OCI-LY7 (cell line): ENCODE measurements at regions not wholly inside any gene's neighbourhood (a gene's known extent, or its start where the extent isn't known, plus 50 kb on each side); places are given as distances from the start of the nearest gene placed in this dataset.

Experiments
- BruUV-seq: library from RNA; stranded (reverse); fragments of 400-500 nt; replicated peaks from 2 replicates; lab custom pipeline; 2021; lab: Mats Ljungman, UMichigan
- CTCF ChIA-PET: fragments of 300-600 bp; sonication (Branson Sonifier 250); formaldehyde crosslinking; loops from one replicate; lab custom pipeline; 2022; ENCODE audit warnings: antibody characterized with exemption; ENCODE audit not compliant: unreplicated experiment; lab: Charles Lee
- POLR2A ChIA-PET: fragments of 300-600 bp; sonication (Branson Sonifier 250); formaldehyde crosslinking; loops from one replicate; lab custom pipeline; 2022; ENCODE audit warnings: antibody characterized with exemption; lab: Charles Lee
- DNase-seq: peaks from one replicate; pipeline ENCODE4 v3.0.0-alpha.2; 2015; ENCODE audit warnings: low spot score
- H2AFZ ChIP-seq: fragments of 200-600 bp; sonication (generic), shearing (Covaris generic); 2 replicates; pipeline ENCODE4 v1.6.1; 2014; ENCODE audit warnings: mild to moderate bottlenecking, antibody characterized with exemption, low read length, moderate library complexity
- H3K27ac ChIP-seq: fragments of 200-600 bp; sonication (generic); 2 replicates; pipeline ENCODE4 v1.5.1; 2014; ENCODE audit warnings: mixed run types, low read depth, mild to moderate bottlenecking, moderate library complexity, low read length, inconsistent platforms; ENCODE audit not compliant: poor library complexity, severe bottlenecking
- H3K36me3 ChIP-seq: fragments of 200-600 bp; sonication (generic); 2 replicates; pipeline ENCODE4 v1.6.1; 2014; ENCODE audit warnings: mild to moderate bottlenecking, antibody characterized with exemption, low read length, moderate library complexity, mixed read lengths; ENCODE audit not compliant: insufficient read depth
- H3K4me1 ChIP-seq: fragments of 200-600 bp; sonication (generic); 2 replicates; pipeline ENCODE4 v1.5.1; 2014; ENCODE audit warnings: mild to moderate bottlenecking, low read length; ENCODE audit not compliant: insufficient read depth, poor library complexity, severe bottlenecking
- H3K4me2 ChIP-seq: fragments of 200-600 bp; sonication (generic); 2 replicates; pipeline ENCODE4 v1.6.1; 2014; ENCODE audit warnings: mild to moderate bottlenecking, low read length
- H3K4me3 ChIP-seq: fragments of 200-600 bp; sonication (generic); 2 replicates; pipeline ENCODE4 v1.5.1; 2014; ENCODE audit warnings: mild to moderate bottlenecking, low read depth, low read length; ENCODE audit not compliant: poor library complexity, severe bottlenecking
- H3K79me2 ChIP-seq: fragments of 200-600 bp; sonication (generic); 2 replicates; pipeline ENCODE4 v1.6.1; 2016; ENCODE audit warnings: low read depth, mild to moderate bottlenecking, low read length, moderate library complexity, mixed read lengths; ENCODE audit not compliant: insufficient read depth
- H3K9me2 ChIP-seq: fragments of 200-600 bp; sonication (generic); 2 replicates; pipeline ENCODE4 v1.6.1; 2016; ENCODE audit warnings: mild to moderate bottlenecking, low read length, mixed read lengths; ENCODE audit not compliant: insufficient read depth
- H3K9me3 ChIP-seq: fragments of 200-600 bp; sonication (generic); 2 replicates; pipeline ENCODE4 v1.6.1; 2014; ENCODE audit warnings: mild to moderate bottlenecking, mixed run types, low read length, mixed read lengths
- H4K20me1 ChIP-seq: fragments of 200-600 bp; sonication (generic); 2 replicates; pipeline ENCODE4 v1.6.1; 2014; ENCODE audit warnings: mild to moderate bottlenecking, antibody characterized with exemption, low read length, moderate library complexity, mixed read lengths; ENCODE audit not compliant: insufficient read depth
- EZH2phosphoT487 ChIP-seq: fragments of 200-600 bp; sonication (generic); IDR thresholded peaks from 2 replicates; pipeline ENCODE4 v1.6.1; 2018; ENCODE audit warnings: low read depth, borderline replicate concordance, mild to moderate bottlenecking, mixed run types, antibody characterized with exemption, low read length, moderate library complexity, mixed read lengths
- intact Hi-C: fragments of 100-400 bp; cut with micrococcal nuclease; formaldehyde crosslinking; loops from one replicate; pipeline ENCODE4 v1.10.0; 2022; ENCODE audit not compliant: unreplicated experiment
- TF ChIP-seq, protein P1 (sequence below): fragments of 200-600 bp; sonication (generic); conservative IDR thresholded peaks from 2 replicates; pipeline ENCODE4 v1.5.1; 2014; ENCODE audit warnings: mild to moderate bottlenecking, antibody characterized with exemption, low read length, moderate library complexity, mixed read lengths

- Histone ChIP-seq H2AFZ (no peak overlapping the region), H3K79me2 (no peaks in the 10 kb centered on the region), H3K36me3 (no peaks in the 10 kb centered on the region), H4K20me1 (no peaks in the 10 kb centered on the region), H3K27ac (no peak overlapping the region), H3K9me2 (no peaks in the 10 kb centered on the region), H3K4me2 (no peak overlapping the region), H3K4me1 (no peaks in the 10 kb centered on the region), H3K9me3 (no peaks in the 10 kb centered on the region), H3K4me3 (no peak overlapping the region)
- no peak for DNase-seq
- TF ChIP-seq EZH2phosphoT487, result no peak
- TF ChIP-seq, protein P1, sequence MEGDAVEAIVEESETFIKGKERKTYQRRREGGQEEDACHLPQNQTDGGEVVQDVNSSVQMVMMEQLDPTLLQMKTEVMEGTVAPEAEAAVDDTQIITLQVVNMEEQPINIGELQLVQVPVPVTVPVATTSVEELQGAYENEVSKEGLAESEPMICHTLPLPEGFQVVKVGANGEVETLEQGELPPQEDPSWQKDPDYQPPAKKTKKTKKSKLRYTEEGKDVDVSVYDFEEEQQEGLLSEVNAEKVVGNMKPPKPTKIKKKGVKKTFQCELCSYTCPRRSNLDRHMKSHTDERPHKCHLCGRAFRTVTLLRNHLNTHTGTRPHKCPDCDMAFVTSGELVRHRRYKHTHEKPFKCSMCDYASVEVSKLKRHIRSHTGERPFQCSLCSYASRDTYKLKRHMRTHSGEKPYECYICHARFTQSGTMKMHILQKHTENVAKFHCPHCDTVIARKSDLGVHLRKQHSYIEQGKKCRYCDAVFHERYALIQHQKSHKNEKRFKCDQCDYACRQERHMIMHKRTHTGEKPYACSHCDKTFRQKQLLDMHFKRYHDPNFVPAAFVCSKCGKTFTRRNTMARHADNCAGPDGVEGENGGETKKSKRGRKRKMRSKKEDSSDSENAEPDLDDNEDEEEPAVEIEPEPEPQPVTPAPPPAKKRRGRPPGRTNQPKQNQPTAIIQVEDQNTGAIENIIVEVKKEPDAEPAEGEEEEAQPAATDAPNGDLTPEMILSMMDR, result no peak
- POLR2A ChIA-PET, result interaction anchor here (1.2 kb wide), 1 partner anchor 255 kb away, joined by 3 read pairs; no protein-coding TSS in a partner anchor
- intact Hi-C loops, result no loop called here
- no TSS peak for BruUV-seq
- CTCF ChIA-PET, result no interaction called here
Observed at GRCh38 chr4:59920416-59920815, 1279.7 kb upstream of the ADGRL3 start.

DNA sequence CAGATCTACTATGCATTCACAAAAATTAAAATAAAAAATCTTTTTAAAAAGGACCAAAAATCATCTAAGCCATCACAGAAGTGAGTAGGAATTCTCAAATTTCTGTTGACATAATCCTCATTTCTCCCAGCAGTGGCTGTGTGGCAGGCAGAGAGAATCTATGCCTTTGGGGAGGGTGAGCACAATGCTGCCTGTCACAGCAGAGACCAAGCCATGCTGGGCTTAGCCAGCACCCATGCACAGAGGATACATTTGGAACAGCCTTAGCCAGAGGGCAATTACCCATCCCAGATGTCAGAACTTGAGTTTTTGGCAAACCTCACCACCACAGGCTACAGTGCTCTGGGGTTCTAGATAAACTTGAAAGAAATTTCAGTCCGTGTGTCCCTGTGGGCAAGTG, 1274.8 kb upstream of the ADGRL3 start:
- ChIA-PET CTCF (no interaction called here), POLR2A (interaction anchor here (0.9 kb wide), 1 partner anchor 9 kb away, joined by 3 read pairs; no protein-coding TSS in a partner anchor)
- Histone ChIP-seq H4K20me1 (no peaks in the 10 kb centered on the region), H3K4me1 (no peaks in the 10 kb centered on the region), H3K36me3 (no peaks in the 10 kb centered on the region), H3K9me2 (no peaks in the 10 kb centered on the region), H3K4me3 (no peak overlapping the region), H3K4me2 (no peak overlapping the region), H3K79me2 (no peaks in the 10 kb centered on the region), H2AFZ (no peak overlapping the region), H3K27ac (no peak overlapping the region), H3K9me3 (no peaks in the 10 kb centered on the region)
- intact Hi-C loops, result no loop called here
- DNase-seq, result no peak
- TF ChIP-seq, protein P1, result no peak
- TF ChIP-seq EZH2phosphoT487, result no peak
- BruUV-seq, result no TSS peak

DNA sequence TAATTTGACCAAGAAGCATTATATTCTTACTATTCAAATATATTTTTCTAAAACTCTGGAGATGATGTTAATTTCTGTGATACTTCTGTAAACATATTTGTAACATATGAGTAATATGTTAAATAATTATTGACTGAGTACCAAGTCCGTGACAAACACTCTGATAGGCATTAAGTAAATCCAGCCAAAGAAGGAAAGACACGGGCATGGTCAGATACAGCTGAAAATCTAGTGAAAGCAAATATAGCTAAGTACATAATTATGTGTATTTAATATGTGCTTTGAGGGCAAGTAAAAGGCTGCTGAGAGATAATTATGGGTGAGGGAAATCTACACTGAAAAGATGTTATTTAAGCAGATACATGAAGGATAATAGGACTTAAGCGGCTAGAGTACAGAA, 1263.6 kb upstream of the ADGRL3 start:
- no peak for TF ChIP-seq EZH2phosphoT487
- TF ChIP-seq, protein P1, result no peak
- no peaks in the 10 kb centered on the region for H3K9me3 ChIP-seq
- no TSS peak for BruUV-seq

More for the DNA sequence above, 1263.6 kb upstream of the ADGRL3 start:
- no peak for DNase-seq
- Histone ChIP-seq H3K27ac (no peak overlapping the region), H3K79me2 (no peaks in the 10 kb centered on the region), H3K4me1 (no peaks in the 10 kb centered on the region), H4K20me1 (no peaks in the 10 kb centered on the region), H2AFZ (no peak overlapping the region), H3K9me2 (no peaks in the 10 kb centered on the region), H3K36me3 (no peaks in the 10 kb centered on the region), H3K4me3 (no peak overlapping the region), H3K4me2 (no peak overlapping the region)
- intact Hi-C loops, result no loop called here
- POLR2A ChIA-PET, result interaction anchor here (0.7 kb wide), 1 partner anchor 22 kb away, joined by 3 read pairs; no protein-coding TSS in a partner anchor
- CTCF ChIA-PET, result no interaction called here
